NT2/D1 (cell line): ENCODE measurements at regions not wholly inside any gene's neighbourhood (a gene's known extent, or its start where the extent isn't known, plus 50 kb on each side); places are given as distances from the start of the nearest gene placed in this dataset.

Experiments
- YY1 ChIP-seq: IDR thresholded peaks from 2 replicates; pipeline ENCODE4 v1.6.1; 2011; ENCODE audit not compliant: insufficient read length, insufficient read depth
- ZNF274 ChIP-seq: IDR thresholded peaks from 2 replicates; pipeline ENCODE4 v1.6.1; 2011; ENCODE audit warnings: mild to moderate bottlenecking, low read depth, low read length

DNA sequence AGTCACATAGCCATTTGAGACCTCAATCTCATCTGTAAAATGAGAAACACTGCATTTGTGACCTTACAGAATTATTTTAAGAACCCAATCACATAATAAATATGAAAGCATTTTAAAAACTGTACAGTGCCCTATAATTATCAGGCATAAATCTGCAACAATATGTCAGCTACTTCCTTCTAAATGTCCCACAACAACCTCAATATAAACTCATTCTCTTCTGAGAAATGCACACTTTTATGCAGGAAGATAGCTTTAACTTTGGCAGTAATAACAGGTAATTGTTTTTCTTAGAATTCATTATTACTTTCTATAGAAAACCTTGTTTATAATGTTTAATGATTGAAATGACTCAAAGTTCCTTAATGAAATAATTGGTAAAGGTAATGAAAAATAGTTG lies 400.7 kb upstream of the AGTR1 start:
- no peak for TF ChIP-seq ZNF274
- TF ChIP-seq YY1, result no peak
